HL-60 (cell line): ENCODE measurements at regions not wholly inside any gene's neighbourhood (a gene's known extent, or its start where the extent isn't known, plus 50 kb on each side); places are given as distances from the start of the nearest gene placed in this dataset.

ENCODE experiments used
- CTCF ChIP-seq: IDR thresholded peaks from one replicate; pipeline ENCODE4 v1.5.1; 2011; ENCODE audit warnings: low read length, control low read depth, inconsistent platforms; ENCODE audit not compliant: insufficient read depth
- GABPA ChIP-seq: IDR thresholded peaks from 2 replicates; pipeline ENCODE4 v1.6.1; 2012; ENCODE audit warnings: low read depth
- POLR2AphosphoS5 ChIP-seq: IDR thresholded peaks from 2 replicates; pipeline ENCODE4 v1.6.1; 2012; ENCODE audit warnings: low read depth
- REST ChIP-seq: IDR thresholded peaks from 2 replicates; pipeline ENCODE4 v1.6.1; 2012; ENCODE audit warnings: low read depth; ENCODE audit not compliant: insufficient replicate concordance
- SPI1 ChIP-seq: IDR thresholded peaks from 2 replicates; pipeline ENCODE4 v1.6.1; 2012; ENCODE audit warnings: low read depth, mild to moderate bottlenecking, borderline replicate concordance

GRCh38 chr15:69723404-69724096 is 270.9 kb downstream of the RPLP1 start:
- TF ChIP-seq GABPA (no peak), CTCF (no peak), POLR2AphosphoS5 (no peak), REST (no peak), SPI1 (no peak)
